ENCODE measurements at regions not wholly inside any gene's neighbourhood (a gene's known extent, or its start where the extent isn't known, plus 50 kb on each side); places are given as distances from the start of the nearest gene placed in this dataset.

GRCh38 chr9:90948156-90948555, 146.5 kb downstream of the SYK start:
- DNase-seq (ENCODE audit: low read depth) = no peak

GRCh38 chr9:90950600-90950999, 149.0 kb downstream of the SYK start:
- DNase-seq (ENCODE audit: low read depth) = no peak

- DNase-seq (ENCODE audit: low read depth) = no peak
Measured at GRCh38 chr9:90953200-90953599, 151.6 kb downstream of the SYK start.

GRCh38 chr9:90953805-90954204, 152.2 kb downstream of the SYK start:
- DNase-seq (ENCODE audit: low read depth) = no peak

GRCh38 chr9:90956026-90956810, 154.6 kb downstream of the SYK start:
- peak; percentile 65 for DNase-seq (ENCODE audit: low read depth)

DNA sequence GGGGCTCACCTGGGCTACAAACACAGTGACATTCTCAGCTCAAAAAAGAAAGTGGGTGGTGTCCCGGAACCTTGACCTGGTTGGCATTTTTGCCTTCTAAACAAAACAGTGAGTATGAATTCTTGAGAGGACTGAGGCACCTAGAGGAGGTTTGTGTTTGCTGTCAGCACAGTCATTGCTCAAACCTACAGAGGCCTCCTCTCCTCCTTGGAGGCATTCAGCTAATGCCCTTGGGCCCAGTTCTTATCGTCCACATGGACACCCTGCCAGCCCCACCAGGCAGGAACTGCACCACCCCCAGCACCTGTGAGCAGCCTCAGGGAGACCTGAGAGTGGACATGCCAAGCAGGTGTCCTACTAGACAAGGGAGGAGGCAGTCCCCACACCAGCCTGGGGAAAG, 156.7 kb downstream of the SYK start:
- no peak for DNase-seq (ENCODE audit: low read depth)

DNA sequence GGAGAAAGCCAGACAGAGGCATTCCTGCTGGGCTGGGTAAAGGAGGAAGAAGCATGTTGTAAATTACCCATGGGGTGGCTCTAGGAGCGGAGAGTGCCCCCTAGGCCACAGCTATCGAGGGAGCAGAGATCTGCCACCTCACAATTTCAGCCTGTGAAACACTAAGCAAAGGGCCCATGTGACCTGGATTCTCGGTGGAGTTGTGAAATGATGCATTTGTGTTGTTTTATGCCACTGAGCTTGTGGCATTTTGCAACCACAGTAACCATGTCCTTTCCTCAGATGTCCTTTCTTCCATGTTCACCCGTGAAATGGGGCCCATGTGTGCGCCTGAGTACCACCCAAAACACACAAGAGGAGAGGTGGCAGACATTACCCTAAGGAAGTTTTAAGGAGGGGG, 159.3 kb downstream of the SYK start:
- DNase-seq (ENCODE audit: low read depth) = no peak

GRCh38 chr9:90961375-90961774, 159.8 kb downstream of the SYK start:
- peak; percentile 65 for DNase-seq (ENCODE audit: low read depth)

DNA sequence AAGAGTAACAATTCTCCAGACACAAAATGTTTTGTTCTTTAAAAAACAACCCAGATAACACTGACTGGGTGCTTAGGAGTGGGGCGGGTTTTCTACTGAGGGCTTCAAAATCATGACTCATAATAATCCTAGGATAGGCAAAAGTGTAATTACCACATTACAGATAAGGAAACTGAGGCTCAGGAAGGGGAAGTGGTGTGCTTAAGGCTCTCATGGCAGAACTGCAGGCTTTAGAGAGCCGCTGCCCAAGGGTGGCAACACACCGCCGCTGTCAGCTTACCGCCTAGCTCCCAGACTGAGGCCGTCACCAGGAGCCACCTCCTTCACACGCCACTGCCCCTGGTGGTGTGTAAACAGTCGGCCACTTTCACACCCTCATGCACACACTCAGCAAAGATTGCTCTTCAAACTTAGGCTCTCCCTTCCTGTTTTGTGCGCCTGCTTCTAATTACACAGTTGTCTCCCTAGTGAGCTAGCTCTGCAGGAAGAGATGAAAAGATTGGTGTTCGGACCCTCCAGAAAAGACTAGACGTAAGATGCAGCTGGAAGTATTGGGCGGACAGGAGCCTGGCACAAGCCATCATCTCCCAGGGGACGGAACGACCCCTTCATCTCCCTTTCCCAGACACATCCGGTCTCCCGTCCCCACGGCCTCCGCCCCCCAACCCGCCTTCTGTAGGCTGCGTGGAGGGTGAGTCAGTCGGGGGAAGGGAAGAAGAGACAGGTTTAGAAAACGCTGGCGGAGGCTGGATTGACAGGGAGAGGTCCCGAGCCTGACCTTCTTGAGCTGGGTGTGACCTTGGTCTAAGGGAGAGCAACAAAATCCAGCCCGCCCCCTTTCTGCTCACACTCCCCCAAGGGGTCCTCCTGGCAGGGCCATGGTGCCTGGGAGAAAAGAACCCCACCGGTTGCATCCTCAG, 162.7 kb downstream of the SYK start:
- DNase-seq (ENCODE audit: low read depth) = peak; percentile 36

- DNase-seq (ENCODE audit: low read depth) = peak; percentile 32
Measured at GRCh38 chr9:90965226-90966030, 163.8 kb downstream of the SYK start.

DNA sequence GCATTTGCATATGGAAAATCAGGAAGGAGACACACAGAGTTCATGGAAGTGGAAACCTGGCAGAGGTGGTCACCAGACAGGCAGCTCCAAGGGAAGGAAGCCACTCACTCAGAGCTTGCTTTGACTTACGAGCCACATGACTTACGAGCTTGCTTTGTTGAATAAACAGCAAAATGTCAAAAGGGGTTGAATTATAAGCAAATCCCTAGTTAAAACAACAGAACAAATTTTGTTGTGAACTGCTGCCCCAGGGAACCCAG, 164.3 kb downstream of the SYK start:
- DNase-seq (ENCODE audit: low read depth) = no peak

GRCh38 chr9:90966480-90967144, 165.0 kb downstream of the SYK start:
- peak; percentile 57 for DNase-seq (ENCODE audit: low read depth)

GRCh38 chr9:90967145-90967538, 165.5 kb downstream of the SYK start:
- no peak for DNase-seq (ENCODE audit: low read depth)

GRCh38 chr9:90969021-90969675, 167.5 kb downstream of the SYK start:
- DNase-seq (ENCODE audit: low read depth) = no peak

- peak; percentile 78 for DNase-seq (ENCODE audit: low read depth)
Measured at GRCh38 chr9:90970608-90971007, 169.0 kb downstream of the SYK start.

DNA sequence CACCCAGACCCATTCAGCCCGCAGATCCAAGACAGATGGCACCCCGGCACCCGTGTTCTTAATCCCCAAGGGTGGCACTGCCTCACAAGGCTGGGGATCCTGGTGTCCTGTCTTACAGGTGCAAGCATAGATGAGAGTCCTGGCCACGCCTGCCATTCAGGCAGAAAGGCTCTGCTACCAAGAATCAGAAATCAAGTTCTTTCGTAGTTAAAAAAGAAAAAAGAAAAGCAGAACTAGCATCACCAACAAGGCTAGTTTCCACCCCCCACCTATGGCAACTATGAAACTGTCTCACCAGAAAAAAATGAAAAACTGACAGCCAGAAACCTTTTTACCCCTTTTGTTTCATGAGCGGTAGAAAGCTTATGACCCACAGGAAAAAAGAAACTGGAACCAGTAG, 170.4 kb downstream of the SYK start:
- DNase-seq (ENCODE audit: low read depth) = no peak

GRCh38 chr9:90974016-90974415, 172.4 kb downstream of the SYK start:
- DNase-seq (ENCODE audit: low read depth) = no peak

- no peak for DNase-seq (ENCODE audit: low read depth)
Measured at GRCh38 chr9:90974643-90975245, 173.1 kb downstream of the SYK start.

DNA sequence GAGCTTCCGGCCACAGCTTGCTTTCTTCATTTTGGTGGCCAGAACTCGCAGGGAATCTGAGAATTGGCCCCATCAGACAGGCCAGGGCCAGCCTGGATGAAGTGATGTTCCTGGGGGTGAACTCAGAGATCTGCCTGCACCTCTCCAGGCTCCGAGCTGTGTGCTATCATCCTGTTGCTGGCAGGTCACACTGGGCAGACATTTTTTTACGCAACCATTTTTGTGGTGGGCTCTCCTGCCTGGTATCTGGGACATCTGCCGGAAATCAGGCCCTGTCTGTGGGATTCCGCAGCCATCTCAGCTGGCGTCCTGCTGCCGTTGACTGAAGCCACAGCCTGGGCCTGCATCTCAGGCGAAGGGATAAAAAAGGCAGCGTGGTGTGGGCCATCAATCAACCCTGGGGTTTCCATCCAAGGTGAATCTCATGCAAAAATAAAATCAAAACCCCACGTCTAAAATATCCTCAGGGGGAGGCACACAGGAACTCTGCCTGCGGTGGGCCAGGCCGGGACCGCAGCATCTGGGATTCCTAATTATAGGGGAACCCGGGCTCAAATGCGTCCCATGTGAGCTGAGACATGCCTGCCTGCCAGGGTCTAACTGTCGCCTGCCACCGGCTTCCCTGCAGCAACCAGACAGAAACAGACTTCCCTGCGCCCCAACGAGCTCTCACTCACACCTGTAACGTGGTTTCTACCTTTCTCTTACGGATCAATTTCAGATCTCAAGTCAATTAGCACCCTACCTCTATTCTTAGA, 174.3 kb downstream of the SYK start:
- DNase-seq (ENCODE audit: low read depth) = peak; percentile 68

DNA sequence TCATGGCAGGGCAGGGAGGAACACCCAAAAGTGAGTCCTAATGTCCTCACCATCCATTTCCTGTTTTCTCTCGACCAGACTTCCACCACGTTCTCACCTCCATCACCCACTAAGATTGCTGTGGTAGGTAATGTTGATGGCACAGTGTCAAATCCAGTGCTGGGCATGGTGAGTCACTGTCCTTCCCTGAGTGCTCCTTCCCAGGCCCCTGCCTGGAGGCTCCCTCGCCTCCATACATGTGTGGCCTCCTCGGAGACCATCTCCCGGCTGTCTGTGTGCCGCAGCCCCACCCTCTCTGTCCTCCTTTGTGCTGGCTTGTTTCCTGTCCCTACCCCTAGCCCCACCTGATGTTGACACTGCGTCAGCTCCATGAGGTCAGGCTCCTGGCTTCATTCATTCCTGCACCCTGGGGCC, 177.5 kb downstream of the SYK start:
- peak; percentile 58 for DNase-seq (ENCODE audit: low read depth)

Measured in RPMI7951 (cell line).